ENCODE measurements at regions not wholly inside any gene's neighbourhood (a gene's known extent, or its start where the extent isn't known, plus 50 kb on each side); places are given as distances from the start of the nearest gene placed in this dataset.

DNA sequence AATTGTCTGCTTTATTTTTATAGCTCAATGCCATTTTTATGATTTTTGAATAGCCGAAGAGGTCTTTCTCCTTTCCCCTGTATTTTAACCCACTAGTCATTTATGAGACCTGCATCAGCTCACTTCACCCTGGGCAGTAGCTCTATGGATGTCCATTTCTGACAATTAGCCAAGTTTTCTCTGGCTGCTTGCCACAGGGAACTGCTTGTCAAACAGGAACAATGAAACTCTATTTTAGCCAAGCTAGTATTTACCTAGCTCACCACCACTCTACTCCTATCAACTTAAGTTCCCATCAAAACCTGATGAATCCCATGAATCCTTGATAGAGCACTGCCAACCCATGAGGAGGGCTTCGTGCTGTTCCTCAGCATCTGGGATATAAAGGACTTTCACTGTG lies 406.7 kb downstream of the RWDD3 start:
- TF ChIP-seq, protein P1, sequence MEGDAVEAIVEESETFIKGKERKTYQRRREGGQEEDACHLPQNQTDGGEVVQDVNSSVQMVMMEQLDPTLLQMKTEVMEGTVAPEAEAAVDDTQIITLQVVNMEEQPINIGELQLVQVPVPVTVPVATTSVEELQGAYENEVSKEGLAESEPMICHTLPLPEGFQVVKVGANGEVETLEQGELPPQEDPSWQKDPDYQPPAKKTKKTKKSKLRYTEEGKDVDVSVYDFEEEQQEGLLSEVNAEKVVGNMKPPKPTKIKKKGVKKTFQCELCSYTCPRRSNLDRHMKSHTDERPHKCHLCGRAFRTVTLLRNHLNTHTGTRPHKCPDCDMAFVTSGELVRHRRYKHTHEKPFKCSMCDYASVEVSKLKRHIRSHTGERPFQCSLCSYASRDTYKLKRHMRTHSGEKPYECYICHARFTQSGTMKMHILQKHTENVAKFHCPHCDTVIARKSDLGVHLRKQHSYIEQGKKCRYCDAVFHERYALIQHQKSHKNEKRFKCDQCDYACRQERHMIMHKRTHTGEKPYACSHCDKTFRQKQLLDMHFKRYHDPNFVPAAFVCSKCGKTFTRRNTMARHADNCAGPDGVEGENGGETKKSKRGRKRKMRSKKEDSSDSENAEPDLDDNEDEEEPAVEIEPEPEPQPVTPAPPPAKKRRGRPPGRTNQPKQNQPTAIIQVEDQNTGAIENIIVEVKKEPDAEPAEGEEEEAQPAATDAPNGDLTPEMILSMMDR (IDR thresholded peaks at IDR 0.05; ENCODE audit: low read depth, low read length, missing input control), result no peak
- TF ChIP-seq SP1 (IDR thresholded peaks at IDR 0.05) (no peak), MAX (IDR thresholded peaks at IDR 0.05) (no peak), TAF1 (conservative IDR thresholded peaks at IDR 0.05) (no peak), ATF3 (IDR thresholded peaks at IDR 0.05) (no peak), EGR1 (IDR thresholded peaks at IDR 0.05; ENCODE audit: low read depth in 2 of 2) (no peak), YY1 (IDR thresholded peaks at IDR 0.05) (no peak), REST (IDR thresholded peaks at IDR 0.05) (no peak), RAD21 (IDR thresholded peaks at IDR 0.05) (no peak), GABPA (IDR thresholded peaks at IDR 0.05 in 1 of 2, conservative IDR thresholded peaks at IDR 0.05 in 1 of 2) (no peak)

Measured in liver (tissue), 3 donors.